ENCODE measurements at regions not wholly inside any gene's neighbourhood (a gene's known extent, or its start where the extent isn't known, plus 50 kb on each side); places are given as distances from the start of the nearest gene placed in this dataset.

DNA sequence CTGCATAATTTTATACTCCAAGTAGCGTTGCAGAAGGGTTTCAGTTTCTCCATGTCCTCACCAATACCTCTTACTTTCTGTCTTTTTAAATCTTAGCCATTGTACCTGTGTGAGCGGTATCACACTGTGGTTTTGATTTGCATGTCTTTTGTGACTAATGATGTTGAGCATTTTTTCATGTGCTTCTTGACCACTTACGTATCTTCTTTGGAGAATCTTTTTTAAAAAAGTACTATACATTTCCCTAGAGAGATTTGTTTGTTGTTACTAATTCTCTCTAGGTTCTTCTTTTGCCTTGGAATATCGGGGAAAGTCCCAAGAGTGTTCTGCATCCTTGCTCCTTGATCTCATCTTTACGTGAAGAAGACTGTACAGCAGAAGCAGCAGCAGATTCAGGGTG, 81.8 kb upstream of the WARS2 start (continued):
- TF ChIP-seq, protein P1, sequence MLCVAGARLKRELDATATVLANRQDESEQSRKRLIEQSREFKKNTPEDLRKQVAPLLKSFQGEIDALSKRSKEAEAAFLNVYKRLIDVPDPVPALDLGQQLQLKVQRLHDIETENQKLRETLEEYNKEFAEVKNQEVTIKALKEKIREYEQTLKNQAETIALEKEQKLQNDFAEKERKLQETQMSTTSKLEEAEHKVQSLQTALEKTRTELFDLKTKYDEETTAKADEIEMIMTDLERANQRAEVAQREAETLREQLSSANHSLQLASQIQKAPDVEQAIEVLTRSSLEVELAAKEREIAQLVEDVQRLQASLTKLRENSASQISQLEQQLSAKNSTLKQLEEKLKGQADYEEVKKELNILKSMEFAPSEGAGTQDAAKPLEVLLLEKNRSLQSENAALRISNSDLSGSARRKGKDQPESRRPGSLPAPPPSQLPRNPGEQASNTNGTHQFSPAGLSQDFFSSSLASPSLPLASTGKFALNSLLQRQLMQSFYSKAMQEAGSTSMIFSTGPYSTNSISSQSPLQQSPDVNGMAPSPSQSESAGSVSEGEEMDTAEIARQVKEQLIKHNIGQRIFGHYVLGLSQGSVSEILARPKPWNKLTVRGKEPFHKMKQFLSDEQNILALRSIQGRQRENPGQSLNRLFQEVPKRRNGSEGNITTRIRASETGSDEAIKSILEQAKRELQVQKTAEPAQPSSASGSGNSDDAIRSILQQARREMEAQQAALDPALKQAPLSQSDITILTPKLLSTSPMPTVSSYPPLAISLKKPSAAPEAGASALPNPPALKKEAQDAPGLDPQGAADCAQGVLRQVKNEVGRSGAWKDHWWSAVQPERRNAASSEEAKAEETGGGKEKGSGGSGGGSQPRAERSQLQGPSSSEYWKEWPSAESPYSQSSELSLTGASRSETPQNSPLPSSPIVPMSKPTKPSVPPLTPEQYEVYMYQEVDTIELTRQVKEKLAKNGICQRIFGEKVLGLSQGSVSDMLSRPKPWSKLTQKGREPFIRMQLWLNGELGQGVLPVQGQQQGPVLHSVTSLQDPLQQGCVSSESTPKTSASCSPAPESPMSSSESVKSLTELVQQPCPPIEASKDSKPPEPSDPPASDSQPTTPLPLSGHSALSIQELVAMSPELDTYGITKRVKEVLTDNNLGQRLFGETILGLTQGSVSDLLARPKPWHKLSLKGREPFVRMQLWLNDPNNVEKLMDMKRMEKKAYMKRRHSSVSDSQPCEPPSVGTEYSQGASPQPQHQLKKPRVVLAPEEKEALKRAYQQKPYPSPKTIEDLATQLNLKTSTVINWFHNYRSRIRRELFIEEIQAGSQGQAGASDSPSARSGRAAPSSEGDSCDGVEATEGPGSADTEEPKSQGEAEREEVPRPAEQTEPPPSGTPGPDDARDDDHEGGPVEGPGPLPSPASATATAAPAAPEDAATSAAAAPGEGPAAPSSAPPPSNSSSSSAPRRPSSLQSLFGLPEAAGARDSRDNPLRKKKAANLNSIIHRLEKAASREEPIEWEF (IDR thresholded peaks at IDR 0.05; ENCODE audit: insufficient replicate concordance, low read depth, low read length) = no peak
- TF ChIP-seq MLLT1 (IDR thresholded peaks at IDR 0.05) = no peak
- TF ChIP-seq GATAD2B (conservative IDR thresholded peaks at IDR 0.05; ENCODE audit: low read depth) = no peak
- TF ChIP-seq ZNF384 (IDR thresholded peaks at IDR 0.05; ENCODE audit: borderline replicate concordance, low read depth, low read length) = peak; percentile 70; the same call in 1 of the 2 replicates
- TF ChIP-seq ETV6 (conservative IDR thresholded peaks at IDR 0.05 in 1 of 2, IDR thresholded peaks at IDR 0.05 in 1 of 2; ENCODE audit: borderline replicate concordance in 1 of 2, low read depth in 1 of 2) = no peak
- peak; percentile 87 for TF ChIP-seq MTA2 (IDR thresholded peaks at IDR 0.05; ENCODE audit: low read depth)
- TF ChIP-seq BRCA1 (IDR thresholded peaks at IDR 0.05; ENCODE audit: low read depth, low read length) = no peak
- no peak for TF ChIP-seq JUND (IDR thresholded peaks at IDR 0.05; ENCODE audit: low read depth, low read length)
- TF ChIP-seq RBBP5 (conservative IDR thresholded peaks at IDR 0.05) = no peak
- no peak for TF ChIP-seq CBX3 (IDR thresholded peaks at IDR 0.05; ENCODE audit: borderline replicate concordance, low read depth)
- no peak for TF ChIP-seq SMC3 (IDR thresholded peaks at IDR 0.05; ENCODE audit: borderline replicate concordance, low read length)
- TF ChIP-seq STAT1 (conservative IDR thresholded peaks at IDR 0.05) = no peak
- TF ChIP-seq TAF1 (IDR thresholded peaks at IDR 0.05; ENCODE audit: borderline replicate concordance, low read depth, low read length) = no peak
- TF ChIP-seq FOS (IDR thresholded peaks at IDR 0.05; ENCODE audit: borderline replicate concordance, extremely low read depth, insufficient read length) = no peak
- TF ChIP-seq ZZZ3 (IDR thresholded peaks at IDR 0.05; ENCODE audit: control insufficient read depth, insufficient read length, low read depth) = no peak
- TF ChIP-seq NFYB (IDR thresholded peaks at IDR 0.05; ENCODE audit: insufficient read depth, low read depth, low read length) = no peak
- no peak for TF ChIP-seq IKZF1 (conservative IDR thresholded peaks at IDR 0.05)
- TF ChIP-seq POLR2AphosphoS2 (IDR thresholded peaks at IDR 0.05; ENCODE audit: low read depth, low read length) = no peak
- no peak for TF ChIP-seq YBX1 (IDR thresholded peaks at IDR 0.05)
- no peak for TF ChIP-seq SREBF2 (IDR thresholded peaks at IDR 0.05; ENCODE audit: low read length)
- TF ChIP-seq ATF3 (IDR thresholded peaks at IDR 0.05; ENCODE audit: borderline replicate concordance, extremely low read depth, low read depth, low read length) = no peak
- TF ChIP-seq POLR2AphosphoS5 (IDR thresholded peaks at IDR 0.05; ENCODE audit: low read length) = no peak
- TF ChIP-seq PAX8 (IDR thresholded peaks at IDR 0.05) = no peak
- no peak for TF ChIP-seq NR2F1 (conservative IDR thresholded peaks at IDR 0.05)
- TF ChIP-seq, protein P2, sequence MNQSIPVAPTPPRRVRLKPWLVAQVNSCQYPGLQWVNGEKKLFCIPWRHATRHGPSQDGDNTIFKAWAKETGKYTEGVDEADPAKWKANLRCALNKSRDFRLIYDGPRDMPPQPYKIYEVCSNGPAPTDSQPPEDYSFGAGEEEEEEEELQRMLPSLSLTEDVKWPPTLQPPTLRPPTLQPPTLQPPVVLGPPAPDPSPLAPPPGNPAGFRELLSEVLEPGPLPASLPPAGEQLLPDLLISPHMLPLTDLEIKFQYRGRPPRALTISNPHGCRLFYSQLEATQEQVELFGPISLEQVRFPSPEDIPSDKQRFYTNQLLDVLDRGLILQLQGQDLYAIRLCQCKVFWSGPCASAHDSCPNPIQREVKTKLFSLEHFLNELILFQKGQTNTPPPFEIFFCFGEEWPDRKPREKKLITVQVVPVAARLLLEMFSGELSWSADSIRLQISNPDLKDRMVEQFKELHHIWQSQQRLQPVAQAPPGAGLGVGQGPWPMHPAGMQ (IDR thresholded peaks at IDR 0.05; ENCODE audit: borderline replicate concordance) = no peak

Data from GM12878 (cell line).